Keratinocyte (primary cell): ENCODE measurements at regions not wholly inside any gene's neighbourhood (a gene's known extent, or its start where the extent isn't known, plus 50 kb on each side); places are given as distances from the start of the nearest gene placed in this dataset.

Source experiments
- DNase-seq: peaks from one replicate; pipeline ENCODE4 v3.0.0-alpha.2; 2011; ENCODE audit warnings: low read depth, missing footprints, low spot score
- FAIRE-seq: peaks from 2 replicates; lab custom pipeline; 2011; peaks lifted over from hg19 to GRCh38; lab: Jason Lieb, UNC
- H2AFZ ChIP-seq: 2 replicates; pipeline ENCODE4 v1.6.0; 2012; ENCODE audit warnings: low read length, control low read depth, inconsistent platforms; ENCODE audit not compliant: control insufficient read depth
- H3K27ac ChIP-seq: 2 replicates; pipeline ENCODE4 v1.5.1; 2011; ENCODE audit warnings: low read length; ENCODE audit not compliant: control insufficient read depth, insufficient read depth
- H3K27me3 ChIP-seq: 3 replicates; pipeline ENCODE4 v1.6.0; 2011; ENCODE audit warnings: low read length; ENCODE audit not compliant: control insufficient read depth, insufficient read depth; ENCODE audit errors: extremely low read depth
- H3K36me3 ChIP-seq, 2 experiments: 2 replicates in 1 of 2; 3 replicates in 1 of 2; pipeline ENCODE4 v1.5.1; 2011; ENCODE audit warnings: low read length in 2 of 2, mild to moderate bottlenecking in 1 of 2; ENCODE audit not compliant: control insufficient read depth in 2 of 2, insufficient read depth in 2 of 2; ENCODE audit errors: extremely low read depth in 1 of 2
- H3K4me1 ChIP-seq: 3 replicates; pipeline ENCODE4 v1.5.1; 2011; ENCODE audit warnings: low read length; ENCODE audit not compliant: control insufficient read depth, insufficient read depth; ENCODE audit errors: extremely low read depth
- H3K4me2 ChIP-seq: 3 replicates; pipeline ENCODE4 v1.6.0; 2011; ENCODE audit warnings: low read depth, low read length; ENCODE audit not compliant: control insufficient read depth, insufficient read depth; ENCODE audit errors: extremely low read depth
- H3K4me3 ChIP-seq, 3 experiments: fragments of 200-600 bp in 1 of 3; sonication (generic) in 1 of 3; 2 replicates in 2 of 3; 3 replicates in 1 of 3; pipeline ENCODE4 v1.5.1; 2011 to 2016; ENCODE audit warnings: low read length in 3 of 3, mild to moderate bottlenecking in 3 of 3, control low read depth in 2 of 3, inconsistent platforms in 1 of 3, low read depth in 1 of 3, mixed read lengths in 1 of 3, mixed run types in 1 of 3, moderate library complexity in 1 of 3; ENCODE audit not compliant: control insufficient read depth in 2 of 3, insufficient read depth in 2 of 3; ENCODE audit errors: extremely low read depth in 1 of 3
- H3K79me2 ChIP-seq: 2 replicates; pipeline ENCODE4 v1.6.0; 2012; ENCODE audit warnings: low read length; ENCODE audit not compliant: control insufficient read depth, insufficient read depth
- H3K9ac ChIP-seq: 3 replicates; pipeline ENCODE4 v1.6.0; 2011; ENCODE audit warnings: low read length; ENCODE audit not compliant: control insufficient read depth, insufficient read depth; ENCODE audit errors: extremely low read depth
- H3K9me1 ChIP-seq: 3 replicates; pipeline ENCODE4 v1.6.0; 2011; ENCODE audit warnings: low read length; ENCODE audit not compliant: control insufficient read depth, insufficient read depth; ENCODE audit errors: extremely low read depth
- H3K9me3 ChIP-seq: 2 replicates; pipeline ENCODE4 v1.5.1; 2012; ENCODE audit warnings: low read depth, low read length; ENCODE audit not compliant: control insufficient read depth
- H4K20me1 ChIP-seq: 3 replicates; pipeline ENCODE4 v1.6.0; 2011; ENCODE audit warnings: low read length; ENCODE audit not compliant: control insufficient read depth, insufficient read depth; ENCODE audit errors: extremely low read depth
- EZH2 ChIP-seq: IDR thresholded peaks from one replicate; pipeline ENCODE4 v1.6.1; 2012; ENCODE audit warnings: inconsistent platforms, mild to moderate bottlenecking, low read length, moderate library complexity
- dilution Hi-C: fragments of 300-500 bp; cut with MboI; formaldehyde crosslinking; loops from one replicate; pipeline ENCODE4 v1.7.0; 2020; ENCODE audit warnings: low sequenced_read_pairs; ENCODE audit not compliant: extremely low pct_ligation_motif_present
- TF ChIP-seq, protein P1 (sequence below), 3 experiments: IDR thresholded peaks in 1 of 3; conservative IDR thresholded peaks in 1 of 3; optimal IDR thresholded peaks in 1 of 3; 2 replicates in 2 of 3; 3 replicates in 1 of 3; pipeline versions ENCODE3 to v1.5.1; 2011; ENCODE audit warnings: low read length in 3 of 3, mild to moderate bottlenecking in 3 of 3, moderate library complexity in 2 of 3, control low read depth in 1 of 3, inconsistent platforms in 1 of 3; ENCODE audit not compliant: insufficient read depth in 2 of 3; ENCODE audit errors: extremely low read depth in 1 of 3

DNA sequence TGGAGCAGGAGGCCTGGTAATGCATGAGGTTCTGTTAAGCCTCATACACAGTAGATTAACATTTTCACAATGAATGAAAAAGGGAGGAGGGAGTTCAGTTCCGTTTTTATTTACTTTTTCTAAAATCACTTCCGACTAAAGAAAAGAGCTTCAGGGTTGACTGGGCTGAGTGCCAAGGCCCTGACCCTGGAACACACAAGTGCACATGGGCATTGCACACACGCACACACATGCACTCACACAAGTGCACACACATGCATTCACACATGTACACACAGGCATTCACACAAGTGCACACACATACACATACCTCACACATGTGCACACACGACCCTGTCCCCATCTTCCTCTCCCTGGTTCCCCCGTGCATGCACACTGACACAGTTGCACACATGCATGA, 303.3 kb downstream of the BRD1 start:
- H3K79me2 ChIP-seq: no peaks in the 10 kb centered on the region
- no peak overlapping the region for H3K9ac ChIP-seq
- no peaks in the 10 kb centered on the region for H4K20me1 ChIP-seq
- H3K27me3 ChIP-seq: no peaks in the 10 kb centered on the region
- no peak overlapping the region for H3K27ac ChIP-seq
- H3K9me1 ChIP-seq: no peaks in the 10 kb centered on the region
- dilution Hi-C loops: no loop called here
- no peak overlapping the region for H3K4me2 ChIP-seq
- DNase-seq (no peak), FAIRE-seq (no peak)
- no peak for TF ChIP-seq EZH2
- TF ChIP-seq, protein P1, sequence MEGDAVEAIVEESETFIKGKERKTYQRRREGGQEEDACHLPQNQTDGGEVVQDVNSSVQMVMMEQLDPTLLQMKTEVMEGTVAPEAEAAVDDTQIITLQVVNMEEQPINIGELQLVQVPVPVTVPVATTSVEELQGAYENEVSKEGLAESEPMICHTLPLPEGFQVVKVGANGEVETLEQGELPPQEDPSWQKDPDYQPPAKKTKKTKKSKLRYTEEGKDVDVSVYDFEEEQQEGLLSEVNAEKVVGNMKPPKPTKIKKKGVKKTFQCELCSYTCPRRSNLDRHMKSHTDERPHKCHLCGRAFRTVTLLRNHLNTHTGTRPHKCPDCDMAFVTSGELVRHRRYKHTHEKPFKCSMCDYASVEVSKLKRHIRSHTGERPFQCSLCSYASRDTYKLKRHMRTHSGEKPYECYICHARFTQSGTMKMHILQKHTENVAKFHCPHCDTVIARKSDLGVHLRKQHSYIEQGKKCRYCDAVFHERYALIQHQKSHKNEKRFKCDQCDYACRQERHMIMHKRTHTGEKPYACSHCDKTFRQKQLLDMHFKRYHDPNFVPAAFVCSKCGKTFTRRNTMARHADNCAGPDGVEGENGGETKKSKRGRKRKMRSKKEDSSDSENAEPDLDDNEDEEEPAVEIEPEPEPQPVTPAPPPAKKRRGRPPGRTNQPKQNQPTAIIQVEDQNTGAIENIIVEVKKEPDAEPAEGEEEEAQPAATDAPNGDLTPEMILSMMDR (optimal IDR thresholded peaks at IDR 0.05 in 1 of 3, IDR thresholded peaks at IDR 0.05 in 1 of 3, conservative IDR thresholded peaks at IDR 0.05 in 1 of 3; ENCODE audit: extremely low read depth in 1 of 3, insufficient read depth in 2 of 3, low read length in 3 of 3): no peak
- H3K9me3 ChIP-seq: peaks cover 34% of the 10 kb centered on the region
- no peak overlapping the region for H2AFZ ChIP-seq
- H3K36me3 ChIP-seq: no peaks in the 10 kb centered on the region
- no peak overlapping the region for H3K4me3 ChIP-seq
- H3K4me1 ChIP-seq: no peaks in the 10 kb centered on the region

DNA sequence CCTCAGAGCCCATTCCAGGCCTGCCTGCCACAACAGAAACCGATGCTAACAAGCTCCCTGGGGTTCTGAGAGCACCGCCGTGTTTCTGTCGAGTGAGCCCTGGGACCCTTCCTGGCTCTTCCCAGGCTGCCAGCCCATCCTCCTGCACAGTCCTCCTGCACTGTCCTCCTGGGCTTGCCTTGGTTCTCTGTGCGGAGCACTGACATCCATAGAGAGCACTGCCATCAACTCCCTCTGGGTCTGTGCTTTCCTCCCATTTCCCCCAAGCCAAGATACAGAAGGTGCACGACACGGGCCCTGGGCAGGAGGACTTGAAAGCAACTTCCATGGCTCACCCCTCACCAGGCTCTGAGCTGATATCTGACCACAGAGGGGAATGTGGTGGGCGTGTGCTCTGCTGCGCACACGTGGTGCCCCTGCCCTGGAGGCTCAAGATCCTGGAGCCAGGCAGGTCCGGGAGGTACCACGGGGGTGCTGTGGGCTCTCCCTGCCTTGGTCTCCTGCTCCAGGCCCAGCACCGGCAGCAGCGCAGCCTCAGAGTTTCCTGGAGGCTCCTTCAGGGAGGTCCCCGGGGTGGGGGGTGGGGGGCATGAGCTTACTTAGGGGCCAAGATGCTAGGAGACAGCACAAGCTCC, 304.2 kb downstream of the BRD1 start:
- DNase-seq: no peak
- Histone ChIP-seq H3K79me2 (no peaks in the 10 kb centered on the region), H2AFZ (no peak overlapping the region), H3K9me3 (peaks cover 34% of the 10 kb centered on the region), H3K4me1 (no peaks in the 10 kb centered on the region), H3K4me3 (no peak overlapping the region), H4K20me1 (no peaks in the 10 kb centered on the region), H3K36me3 (no peaks in the 10 kb centered on the region), H3K27me3 (no peaks in the 10 kb centered on the region), H3K9me1 (no peaks in the 10 kb centered on the region), H3K27ac (no peak overlapping the region), H3K4me2 (no peak overlapping the region), H3K9ac (no peak overlapping the region)
- dilution Hi-C loops: no loop called here
- no peak for TF ChIP-seq EZH2
- TF ChIP-seq, protein P1 (optimal IDR thresholded peaks at IDR 0.05 in 1 of 3, IDR thresholded peaks at IDR 0.05 in 1 of 3, conservative IDR thresholded peaks at IDR 0.05 in 1 of 3; ENCODE audit: extremely low read depth in 1 of 3, insufficient read depth in 2 of 3, low read length in 3 of 3): no peak
- no peak for FAIRE-seq
